ENCODE measurements at regions not wholly inside any gene's neighbourhood (a gene's known extent, or its start where the extent isn't known, plus 50 kb on each side); places are given as distances from the start of the nearest gene placed in this dataset.

DNA sequence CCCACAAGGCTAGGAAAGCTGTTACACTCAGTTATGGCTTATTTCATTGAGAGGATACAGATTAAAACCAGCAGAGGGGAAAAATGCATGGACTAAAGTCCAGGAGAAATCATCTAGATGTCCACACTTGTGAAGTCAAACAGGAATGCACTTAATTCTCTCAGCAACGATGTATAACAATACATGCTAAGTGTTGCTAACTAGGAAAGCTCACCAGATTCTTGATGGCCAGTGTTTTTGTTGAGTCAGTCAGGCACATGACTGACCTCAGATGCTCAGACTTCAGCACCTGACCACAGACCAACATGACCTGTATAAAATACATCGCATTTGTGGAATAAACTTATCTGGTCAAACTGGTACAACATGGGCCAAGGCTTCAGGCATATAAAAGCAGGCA, 470.2 kb upstream of the PRR20A start:
- TF ChIP-seq SP1 (IDR thresholded peaks at IDR 0.05) = no peak
- no peak for TF ChIP-seq SUZ12 (IDR thresholded peaks at IDR 0.05)
- TF ChIP-seq TARDBP (IDR thresholded peaks at IDR 0.05) = no peak
- TF ChIP-seq FOXM1 (IDR thresholded peaks at IDR 0.05; ENCODE audit: borderline replicate concordance) = no peak
- TF ChIP-seq ARNT (IDR thresholded peaks at IDR 0.05) = no peak
- TF ChIP-seq CTBP1 (IDR thresholded peaks at IDR 0.05; ENCODE audit: borderline replicate concordance) = no peak
- TF ChIP-seq HDGF (IDR thresholded peaks at IDR 0.05; ENCODE audit: borderline replicate concordance) = no peak
- TF ChIP-seq, protein P1, sequence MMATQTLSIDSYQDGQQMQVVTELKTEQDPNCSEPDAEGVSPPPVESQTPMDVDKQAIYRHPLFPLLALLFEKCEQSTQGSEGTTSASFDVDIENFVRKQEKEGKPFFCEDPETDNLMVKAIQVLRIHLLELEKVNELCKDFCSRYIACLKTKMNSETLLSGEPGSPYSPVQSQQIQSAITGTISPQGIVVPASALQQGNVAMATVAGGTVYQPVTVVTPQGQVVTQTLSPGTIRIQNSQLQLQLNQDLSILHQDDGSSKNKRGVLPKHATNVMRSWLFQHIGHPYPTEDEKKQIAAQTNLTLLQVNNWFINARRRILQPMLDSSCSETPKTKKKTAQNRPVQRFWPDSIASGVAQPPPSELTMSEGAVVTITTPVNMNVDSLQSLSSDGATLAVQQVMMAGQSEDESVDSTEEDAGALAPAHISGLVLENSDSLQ (IDR thresholded peaks at IDR 0.05) = no peak
- no peak for TF ChIP-seq NFRKB (IDR thresholded peaks at IDR 0.05)
- TF ChIP-seq FOXA1 (IDR thresholded peaks at IDR 0.05) = no peak
- no peak for TF ChIP-seq FOXK2 (IDR thresholded peaks at IDR 0.05)
- no peak for TF ChIP-seq BHLHE40 (IDR thresholded peaks at IDR 0.05; ENCODE audit: borderline replicate concordance)
